ENCODE measurements at regions not wholly inside any gene's neighbourhood (a gene's known extent, or its start where the extent isn't known, plus 50 kb on each side); places are given as distances from the start of the nearest gene placed in this dataset.

DNA sequence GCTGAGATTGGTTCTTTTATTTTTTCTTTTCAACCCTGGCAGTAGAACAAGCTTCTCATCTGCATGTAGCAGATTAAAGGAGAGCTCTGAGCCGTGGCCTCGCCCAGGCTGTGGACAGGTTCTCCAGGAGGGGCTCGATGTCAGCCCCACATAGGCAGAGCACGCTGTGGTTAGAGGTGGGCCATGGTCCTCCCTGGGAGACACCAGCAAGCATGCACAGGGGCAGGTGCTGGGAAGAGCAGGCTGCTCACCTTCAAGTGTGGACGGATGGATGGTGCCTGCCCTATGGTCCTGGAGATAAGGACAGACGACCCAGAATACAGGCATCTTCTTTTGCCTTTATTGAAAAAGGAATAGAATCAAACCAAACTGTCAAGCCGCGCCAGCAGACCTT is 634.8 kb downstream of the BRD1 start:
- H3K27ac Mint-ChIP-seq = no peak overlapping the region
- Histone ChIP-seq H3K9me3 (ENCODE audit: control extremely low read depth in 1 of 3, control insufficient read depth in 2 of 3, insufficient read depth in 1 of 3, low read length in 2 of 3) (peaks cover 0 to 21% (median 0%) of the 10 kb centered on the region in 3 donors), H3K36me3 (replicated peaks in 1 of 2; ENCODE audit: control extremely low read depth in 1 of 2, control insufficient read depth in 1 of 2, extremely low read depth in 1 of 2, insufficient read depth in 2 of 2, low read length in 1 of 2) (no peaks in the 10 kb centered on the region), H4K20me1 (ENCODE audit: control insufficient read depth, insufficient read depth, low read length, poor library complexity, severe bottlenecking) (no peaks in the 10 kb centered on the region), H3K27me3 (replicated peaks in 1 of 4; ENCODE audit: control extremely low read depth in 1 of 4, control insufficient read depth in 3 of 4, insufficient read depth in 4 of 4, low read length in 3 of 4) (no peaks in the 10 kb centered on the region), H3K4me3 (ENCODE audit: control extremely low read depth in 1 of 5, extremely low read depth in 1 of 5, insufficient read depth in 1 of 5, low read depth in 2 of 5, low read length in 4 of 5) (no peak overlapping the region), H3K4me1 (ENCODE audit: control insufficient read depth in 2 of 2, insufficient read depth in 2 of 2, low read length in 2 of 2) (no peaks in the 10 kb centered on the region), H2AFZ (ENCODE audit: insufficient read depth, low read depth, low read length, poor library complexity, severe bottlenecking) (no peak overlapping the region), H3K79me2 (ENCODE audit: control insufficient read depth, insufficient read depth, low read length) (no peaks in the 10 kb centered on the region), H3K27ac (ENCODE audit: low read length in 2 of 2) (no peak overlapping the region), H3K4me2 (replicated peaks; ENCODE audit: low read depth, low read length, poor library complexity, severe bottlenecking) (no peak overlapping the region), H3K9ac (ENCODE audit: low read length) (no peak overlapping the region)
- H3K27me3 Mint-ChIP-seq = no peaks in the 10 kb centered on the region
- ChIA-PET POLR2A (no interaction called here), CTCF (no interaction called here)
- no peak overlapping the region for H3K4me3 Mint-ChIP-seq
- TF ChIP-seq, protein P1, sequence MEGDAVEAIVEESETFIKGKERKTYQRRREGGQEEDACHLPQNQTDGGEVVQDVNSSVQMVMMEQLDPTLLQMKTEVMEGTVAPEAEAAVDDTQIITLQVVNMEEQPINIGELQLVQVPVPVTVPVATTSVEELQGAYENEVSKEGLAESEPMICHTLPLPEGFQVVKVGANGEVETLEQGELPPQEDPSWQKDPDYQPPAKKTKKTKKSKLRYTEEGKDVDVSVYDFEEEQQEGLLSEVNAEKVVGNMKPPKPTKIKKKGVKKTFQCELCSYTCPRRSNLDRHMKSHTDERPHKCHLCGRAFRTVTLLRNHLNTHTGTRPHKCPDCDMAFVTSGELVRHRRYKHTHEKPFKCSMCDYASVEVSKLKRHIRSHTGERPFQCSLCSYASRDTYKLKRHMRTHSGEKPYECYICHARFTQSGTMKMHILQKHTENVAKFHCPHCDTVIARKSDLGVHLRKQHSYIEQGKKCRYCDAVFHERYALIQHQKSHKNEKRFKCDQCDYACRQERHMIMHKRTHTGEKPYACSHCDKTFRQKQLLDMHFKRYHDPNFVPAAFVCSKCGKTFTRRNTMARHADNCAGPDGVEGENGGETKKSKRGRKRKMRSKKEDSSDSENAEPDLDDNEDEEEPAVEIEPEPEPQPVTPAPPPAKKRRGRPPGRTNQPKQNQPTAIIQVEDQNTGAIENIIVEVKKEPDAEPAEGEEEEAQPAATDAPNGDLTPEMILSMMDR (IDR thresholded peaks at IDR 0.05) = no peak
- TF ChIP-seq EZH2 (IDR thresholded peaks at IDR 0.05; ENCODE audit: borderline replicate concordance, insufficient read depth, low read depth, low read length, poor library complexity, severe bottlenecking) = no peak
- no peaks in the 10 kb centered on the region for H3K9me3 Mint-ChIP-seq (ENCODE audit: insufficient read depth)
- no peak for ATAC-seq (ENCODE audit: low read depth)
- DNase-seq = no peak
- WGBS (ENCODE audit: insufficient coverage) = 86% methylated on average over 8 of the region's 8 CpGs
- no peaks in the 10 kb centered on the region for H3K4me1 Mint-ChIP-seq
- intact Hi-C loops (cut with micrococcal nuclease) = no loop called here

DNA sequence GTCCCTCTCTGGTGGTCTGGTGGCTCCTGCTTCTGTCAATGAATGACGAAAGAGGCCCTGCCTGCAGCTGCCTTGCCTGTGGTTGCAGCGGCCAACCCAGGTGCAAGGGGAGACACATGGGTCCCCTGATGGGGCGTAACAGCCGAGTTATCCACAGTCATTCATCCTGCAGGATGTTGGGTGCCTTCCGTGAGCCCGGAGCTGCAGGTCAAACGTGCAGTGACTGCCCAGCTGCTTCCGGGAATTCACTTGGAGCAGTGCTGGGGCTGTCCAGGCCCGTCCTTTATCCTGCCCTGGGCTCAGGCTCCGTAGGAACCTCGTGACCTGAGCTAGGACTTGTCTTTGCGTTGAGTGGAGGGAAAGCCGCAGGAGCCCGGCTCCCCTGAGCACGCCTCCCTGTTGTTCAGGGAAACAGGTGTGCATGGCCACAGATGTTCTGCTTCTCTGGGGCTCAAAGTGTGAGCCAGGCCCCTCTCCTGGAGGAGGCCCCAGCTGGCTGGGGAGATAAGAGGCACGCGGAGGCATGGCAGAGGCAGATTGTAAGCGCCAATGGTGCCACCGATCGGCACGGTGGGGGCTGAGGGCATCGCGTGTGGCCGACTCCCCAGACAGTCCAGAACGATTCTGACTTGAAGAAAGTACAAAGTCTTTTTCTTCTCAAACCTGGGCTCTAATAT is 635.4 kb downstream of the BRD1 start:
- WGBS (ENCODE audit: insufficient coverage) = 63% methylated on average over 21 of the region's 25 CpGs
- no peak overlapping the region for H3K27ac Mint-ChIP-seq
- H3K4me3 Mint-ChIP-seq = no peak overlapping the region
- CTCF ChIA-PET = no interaction called here
- no peaks in the 10 kb centered on the region for H3K9me3 Mint-ChIP-seq (ENCODE audit: insufficient read depth)
- Histone ChIP-seq H3K27me3 (replicated peaks in 1 of 4; ENCODE audit: control extremely low read depth in 1 of 4, control insufficient read depth in 3 of 4, insufficient read depth in 4 of 4, low read length in 3 of 4) (no peaks in the 10 kb centered on the region), H3K9me3 (ENCODE audit: control extremely low read depth in 1 of 3, control insufficient read depth in 2 of 3, insufficient read depth in 1 of 3, low read length in 2 of 3) (peaks cover 0 to 23% (median 0%) of the 10 kb centered on the region in 3 donors), H2AFZ (ENCODE audit: insufficient read depth, low read depth, low read length, poor library complexity, severe bottlenecking) (no peak overlapping the region), H3K36me3 (replicated peaks in 1 of 2; ENCODE audit: control extremely low read depth in 1 of 2, control insufficient read depth in 1 of 2, extremely low read depth in 1 of 2, insufficient read depth in 2 of 2, low read length in 1 of 2) (no peaks in the 10 kb centered on the region), H3K4me2 (replicated peaks; ENCODE audit: low read depth, low read length, poor library complexity, severe bottlenecking) (no peak overlapping the region), H3K27ac (ENCODE audit: low read length in 2 of 2) (no peak overlapping the region), H3K4me1 (ENCODE audit: control insufficient read depth in 2 of 2, insufficient read depth in 2 of 2, low read length in 2 of 2) (no peaks in the 10 kb centered on the region), H4K20me1 (ENCODE audit: control insufficient read depth, insufficient read depth, low read length, poor library complexity, severe bottlenecking) (no peaks in the 10 kb centered on the region), H3K9ac (ENCODE audit: low read length) (no peak overlapping the region), H3K4me3 (ENCODE audit: control extremely low read depth in 1 of 5, extremely low read depth in 1 of 5, insufficient read depth in 1 of 5, low read depth in 2 of 5, low read length in 4 of 5) (no peak overlapping the region), H3K79me2 (ENCODE audit: control insufficient read depth, insufficient read depth, low read length) (no peaks in the 10 kb centered on the region)
- no peaks in the 10 kb centered on the region for H3K27me3 Mint-ChIP-seq
- ATAC-seq (ENCODE audit: low read depth) (no peak), DNase-seq (no peak)
- intact Hi-C loops (cut with micrococcal nuclease) = no loop called here
- TF ChIP-seq, protein P1 (IDR thresholded peaks at IDR 0.05) = no peak
- POLR2A ChIA-PET = no interaction called here
- H3K4me1 Mint-ChIP-seq = no peaks in the 10 kb centered on the region
